ENCODE measurements at regions not wholly inside any gene's neighbourhood (a gene's known extent, or its start where the extent isn't known, plus 50 kb on each side); places are given as distances from the start of the nearest gene placed in this dataset.

DNA sequence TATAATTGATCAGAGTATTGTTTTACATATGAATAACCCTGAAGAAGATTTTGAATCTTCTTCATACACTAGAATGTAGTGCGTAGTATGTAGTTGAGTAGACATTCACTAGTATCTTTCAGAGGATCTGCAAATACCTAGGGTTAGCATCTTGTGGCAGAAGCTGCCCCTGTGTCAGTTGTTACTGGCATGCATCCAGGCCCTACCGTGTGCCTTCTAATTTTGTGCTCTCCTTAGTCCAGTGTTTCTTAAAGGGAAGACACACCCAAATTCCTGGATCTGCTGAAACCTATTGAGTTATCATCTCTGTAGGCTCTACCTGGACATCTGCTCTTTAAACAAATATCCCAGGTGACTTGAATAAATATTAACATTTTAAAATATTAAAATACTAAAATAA, 99.7 kb upstream of the SERTAD2 start:
- Histone ChIP-seq H3K4me1 (peaks cover 7 to 21% (median 16%) of the 10 kb centered on the region in 4 donors), H3K27me3 (no peaks in the 10 kb centered on the region), H3K4me3 (no peak overlapping the region), H3K9me3 (no peaks in the 10 kb centered on the region), H3K36me3 (no peaks in the 10 kb centered on the region), H3K27ac (no peak overlapping the region)
- DNase-seq = no peak
- WGBS, 2 donors (ENCODE audit: low coverage in 1 of 2) = 50 to 56% methylated on average over 2 of the region's 2 CpGs
- intact Hi-C loops (cut with DNase I; ENCODE audit: low total_unique reads) (loop anchor here (5.0 kb wide), 2 partner anchors 101 to 109 kb away; partner anchors contain the start of gene SERTAD2), in situ Hi-C loops (cut with MboI; ENCODE audit: low pct_ligation_motif_present in 1 of 4, low pct_unique_long_range_greater_than_20kb in 1 of 4, low sequenced_read_pairs in 3 of 4) (loop anchor here in 2 of 4 donors (10.0 kb wide), 2 partner anchors 91 to 111 kb away; no protein-coding TSS in a partner anchor)
- no peak for TF ChIP-seq CTCF (IDR thresholded peaks at IDR 0.05)
- TF ChIP-seq POLR2A (IDR thresholded peaks at IDR 0.05) = no peak
- no peak for TF ChIP-seq POLR2AphosphoS5 (IDR thresholded peaks at IDR 0.05)
- no peak for TF ChIP-seq EP300 (IDR thresholded peaks at IDR 0.05; ENCODE audit: low read depth)

GRCh38 chr2:64754570-64754969, 100.9 kb upstream of the SERTAD2 start:
- H3K36me3 ChIP-seq = no peaks in the 10 kb centered on the region
- H3K27me3 ChIP-seq = no peaks in the 10 kb centered on the region
- TF ChIP-seq EP300 (IDR thresholded peaks at IDR 0.05; ENCODE audit: low read depth) (no peak), POLR2AphosphoS5 (IDR thresholded peaks at IDR 0.05) (no peak), CTCF (IDR thresholded peaks at IDR 0.05) (no peak), POLR2A (IDR thresholded peaks at IDR 0.05) (no peak)
- no peaks in the 10 kb centered on the region for H3K9me3 ChIP-seq
- no peak overlapping the region for H3K4me3 ChIP-seq
- peaks cover 3 to 12% (median 9%) of the 10 kb centered on the region in 4 donors for H3K4me1 ChIP-seq
- intact Hi-C loops (cut with DNase I; ENCODE audit: low total_unique reads) (loop anchor here (5.0 kb wide), 2 partner anchors 102 to 108 kb away; partner anchors contain the start of gene SERTAD2), in situ Hi-C loops (cut with MboI; ENCODE audit: low pct_ligation_motif_present in 1 of 4, low pct_unique_long_range_greater_than_20kb in 1 of 4, low sequenced_read_pairs in 3 of 4) (loop anchor here in 2 of 4 donors (10.0 kb wide), 2 partner anchors 90 to 110 kb away; no protein-coding TSS in a partner anchor)
- no peak overlapping the region for H3K27ac ChIP-seq
- WGBS, 2 donors (ENCODE audit: low coverage in 1 of 2) = 38 to 65% methylated on average over 1 of the region's 1 CpG
- no peak for DNase-seq

GRCh38 chr2:64757126-64757525, 103.4 kb upstream of the SERTAD2 start:
- no peaks in the 10 kb centered on the region for H3K9me3 ChIP-seq
- H3K4me3 ChIP-seq = no peak overlapping the region
- peaks cover 0 to 5% (median 3%) of the 10 kb centered on the region in 4 donors for H3K4me1 ChIP-seq
- no peak overlapping the region for H3K27ac ChIP-seq
- in situ Hi-C loops (cut with MboI; ENCODE audit: low pct_ligation_motif_present in 1 of 4, low pct_unique_long_range_greater_than_20kb in 1 of 4, low sequenced_read_pairs in 3 of 4) (loop anchor here in 2 of 4 donors (10.0 kb wide), 2 partner anchors 88 to 108 kb away; no protein-coding TSS in a partner anchor), intact Hi-C loops (cut with DNase I; ENCODE audit: low total_unique reads) (no loop called here)
- H3K27me3 ChIP-seq = no peaks in the 10 kb centered on the region
- H3K36me3 ChIP-seq = no peaks in the 10 kb centered on the region
- DNase-seq = no peak
- 82 to 89% methylated on average over 2 of the region's 2 CpGs for WGBS, 2 donors (ENCODE audit: low coverage in 1 of 2)
- no peak for TF ChIP-seq POLR2AphosphoS5 (IDR thresholded peaks at IDR 0.05)
- no peak for TF ChIP-seq POLR2A (IDR thresholded peaks at IDR 0.05)
- no peak for TF ChIP-seq EP300 (IDR thresholded peaks at IDR 0.05; ENCODE audit: low read depth)
- no peak for TF ChIP-seq CTCF (IDR thresholded peaks at IDR 0.05)

- H3K4me3 ChIP-seq = no peak overlapping the region
- no peak for DNase-seq
- no peaks in the 10 kb centered on the region for H3K36me3 ChIP-seq
- intact Hi-C loops (cut with DNase I; ENCODE audit: low total_unique reads) = no loop called here
- H3K4me1 ChIP-seq = no peaks in the 10 kb centered on the region
- H3K27ac ChIP-seq = no peak overlapping the region
- in situ Hi-C loops (cut with MboI; ENCODE audit: low pct_ligation_motif_present in 1 of 4, low pct_unique_long_range_greater_than_20kb in 1 of 4, low sequenced_read_pairs in 3 of 4) = no loop called here
- TF ChIP-seq CTCF (IDR thresholded peaks at IDR 0.05) = no peak
- TF ChIP-seq POLR2AphosphoS5 (IDR thresholded peaks at IDR 0.05) = no peak
- no peak for TF ChIP-seq POLR2A (IDR thresholded peaks at IDR 0.05)
- TF ChIP-seq EP300 (IDR thresholded peaks at IDR 0.05; ENCODE audit: low read depth) = no peak
- H3K27me3 ChIP-seq = no peaks in the 10 kb centered on the region
- WGBS, 2 donors (ENCODE audit: low coverage in 1 of 2) = 96% methylated on average over 5 of the region's 5 CpGs; no CpG with 5 or more reads in 1 of the 2 donors
- H3K9me3 ChIP-seq = no peaks in the 10 kb centered on the region
These were observed 106.4 kb upstream of the SERTAD2 start for GRCh38 chr2:64760128-64760527.

Data from transverse colon (tissue), 4 donors.